ENCODE measurements at regions not wholly inside any gene's neighbourhood (a gene's known extent, or its start where the extent isn't known, plus 50 kb on each side); places are given as distances from the start of the nearest gene placed in this dataset.

GRCh38 chr18:2135309-2135708 lies 436.0 kb downstream of the METTL4 start:
- no peak overlapping the region for H3K18ac ChIP-seq (ENCODE audit: low read depth in 1 of 2, low read length in 2 of 2)
- no peak overlapping the region for H3K4me2 ChIP-seq (ENCODE audit: low read length, poor library complexity, severe bottlenecking)
- no peaks in the 10 kb centered on the region for H3K27me3 ChIP-seq (ENCODE audit: control insufficient read depth in 1 of 2, insufficient read depth in 1 of 2, low read length in 2 of 2)
- H2AK5ac ChIP-seq (ENCODE audit: low read length, severe bottlenecking): no peak overlapping the region
- DNase-seq: no peak
- no peak overlapping the region for H2AFZ ChIP-seq (ENCODE audit: low read depth, low read length)
- H3K9ac ChIP-seq (ENCODE audit: low read length): no peak overlapping the region
- 62% methylated on average over 3 of the region's 3 CpGs for WGBS
- H2BK15ac ChIP-seq (ENCODE audit: low read depth, poor library complexity, severe bottlenecking): no peak overlapping the region
- no peak overlapping the region for H2BK12ac ChIP-seq (ENCODE audit: low read length in 2 of 2)
- no peak overlapping the region for H3K4me3 ChIP-seq (ENCODE audit: insufficient read depth in 1 of 2, low read depth in 1 of 2, low read length in 2 of 2)
- H4K8ac ChIP-seq (ENCODE audit: low read length): no peak overlapping the region
- no peak overlapping the region for H3K4ac ChIP-seq (ENCODE audit: low read depth in 1 of 2, low read length in 2 of 2)
- H3K14ac ChIP-seq (ENCODE audit: low read length in 2 of 2): no peak overlapping the region
- no peaks in the 10 kb centered on the region for H3K4me1 ChIP-seq (ENCODE audit: control insufficient read depth, insufficient read depth, low read depth, low read length)
- no peak overlapping the region for H3K27ac ChIP-seq (ENCODE audit: low read length, poor library complexity, severe bottlenecking)
- H2BK120ac ChIP-seq (ENCODE audit: low read depth, low read length): no peak overlapping the region
- H3K36me3 ChIP-seq (ENCODE audit: control insufficient read depth in 1 of 2, insufficient read depth in 2 of 2, low read depth in 1 of 2, low read length in 2 of 2): no peaks in the 10 kb centered on the region
- H4K91ac ChIP-seq (ENCODE audit: low read length): no peak overlapping the region
- no peaks in the 10 kb centered on the region for H3K9me3 ChIP-seq (ENCODE audit: control insufficient read depth, low read length)
- no peak overlapping the region for H3K23ac ChIP-seq (ENCODE audit: low read length in 2 of 2)
- H2BK5ac ChIP-seq (ENCODE audit: low read depth, low read length, poor library complexity, severe bottlenecking): no peak overlapping the region
- no peaks in the 10 kb centered on the region for H3K79me1 ChIP-seq (replicated peaks; ENCODE audit: low read length, poor library complexity, severe bottlenecking)

GRCh38 chr18:2138552-2138951 lies 432.8 kb downstream of the METTL4 start:
- H2BK120ac ChIP-seq (ENCODE audit: low read depth, low read length): no peak overlapping the region
- H2BK12ac ChIP-seq (ENCODE audit: low read length in 2 of 2): no peak overlapping the region
- H2AK5ac ChIP-seq (ENCODE audit: low read length, severe bottlenecking): no peak overlapping the region
- no peak overlapping the region for H3K14ac ChIP-seq (ENCODE audit: low read length in 2 of 2)
- no peak overlapping the region for H3K4me3 ChIP-seq (ENCODE audit: insufficient read depth in 1 of 2, low read depth in 1 of 2, low read length in 2 of 2)
- WGBS: 87% methylated on average over 3 of the region's 3 CpGs
- no peak overlapping the region for H4K91ac ChIP-seq (ENCODE audit: low read length)
- H3K4me1 ChIP-seq (ENCODE audit: control insufficient read depth, insufficient read depth, low read depth, low read length): no peaks in the 10 kb centered on the region
- H3K4ac ChIP-seq (ENCODE audit: low read depth in 1 of 2, low read length in 2 of 2): no peak overlapping the region
- no peak overlapping the region for H2AFZ ChIP-seq (ENCODE audit: low read depth, low read length)
- no peaks in the 10 kb centered on the region for H3K36me3 ChIP-seq (ENCODE audit: control insufficient read depth in 1 of 2, insufficient read depth in 2 of 2, low read depth in 1 of 2, low read length in 2 of 2)
- H3K9me3 ChIP-seq (ENCODE audit: control insufficient read depth, low read length): no peaks in the 10 kb centered on the region
- no peak overlapping the region for H2BK5ac ChIP-seq (ENCODE audit: low read depth, low read length, poor library complexity, severe bottlenecking)
- H4K8ac ChIP-seq (ENCODE audit: low read length): no peak overlapping the region
- H3K4me2 ChIP-seq (ENCODE audit: low read length, poor library complexity, severe bottlenecking): no peak overlapping the region
- H3K27ac ChIP-seq (ENCODE audit: low read length, poor library complexity, severe bottlenecking): no peak overlapping the region
- no peak overlapping the region for H3K23ac ChIP-seq (ENCODE audit: low read length in 2 of 2)
- no peak overlapping the region for H2BK15ac ChIP-seq (ENCODE audit: low read depth, poor library complexity, severe bottlenecking)
- DNase-seq: no peak
- H3K9ac ChIP-seq (ENCODE audit: low read length): no peak overlapping the region
- no peaks in the 10 kb centered on the region for H3K27me3 ChIP-seq (ENCODE audit: control insufficient read depth in 1 of 2, insufficient read depth in 1 of 2, low read length in 2 of 2)
- H3K18ac ChIP-seq (ENCODE audit: low read depth in 1 of 2, low read length in 2 of 2): no peak overlapping the region
- no peaks in the 10 kb centered on the region for H3K79me1 ChIP-seq (replicated peaks; ENCODE audit: low read length, poor library complexity, severe bottlenecking)

GRCh38 chr18:2139691-2140090 lies 431.6 kb downstream of the METTL4 start:
- H4K91ac ChIP-seq (ENCODE audit: low read length): no peak overlapping the region
- no peak overlapping the region for H2BK5ac ChIP-seq (ENCODE audit: low read depth, low read length, poor library complexity, severe bottlenecking)
- no peak overlapping the region for H2BK15ac ChIP-seq (ENCODE audit: low read depth, poor library complexity, severe bottlenecking)
- no peak overlapping the region for H2BK12ac ChIP-seq (ENCODE audit: low read length in 2 of 2)
- H3K4ac ChIP-seq (ENCODE audit: low read depth in 1 of 2, low read length in 2 of 2): no peak overlapping the region
- H3K4me2 ChIP-seq (ENCODE audit: low read length, poor library complexity, severe bottlenecking): no peak overlapping the region
- peak; percentile 23 for DNase-seq
- H3K23ac ChIP-seq (ENCODE audit: low read length in 2 of 2): no peak overlapping the region
- no peak overlapping the region for H3K4me3 ChIP-seq (ENCODE audit: insufficient read depth in 1 of 2, low read depth in 1 of 2, low read length in 2 of 2)
- no peaks in the 10 kb centered on the region for H3K27me3 ChIP-seq (ENCODE audit: control insufficient read depth in 1 of 2, insufficient read depth in 1 of 2, low read length in 2 of 2)
- no peak overlapping the region for H3K18ac ChIP-seq (ENCODE audit: low read depth in 1 of 2, low read length in 2 of 2)
- H3K27ac ChIP-seq (ENCODE audit: low read length, poor library complexity, severe bottlenecking): no peak overlapping the region
- H3K4me1 ChIP-seq (ENCODE audit: control insufficient read depth, insufficient read depth, low read depth, low read length): no peaks in the 10 kb centered on the region
- no peak overlapping the region for H3K14ac ChIP-seq (ENCODE audit: low read length in 2 of 2)
- H2AK5ac ChIP-seq (ENCODE audit: low read length, severe bottlenecking): no peak overlapping the region
- H3K79me1 ChIP-seq (replicated peaks; ENCODE audit: low read length, poor library complexity, severe bottlenecking): no peaks in the 10 kb centered on the region
- no peaks in the 10 kb centered on the region for H3K9me3 ChIP-seq (ENCODE audit: control insufficient read depth, low read length)
- no peak overlapping the region for H3K9ac ChIP-seq (ENCODE audit: low read length)
- no peak overlapping the region for H4K8ac ChIP-seq (ENCODE audit: low read length)
- WGBS: 66% methylated on average over 4 of the region's 4 CpGs
- H2AFZ ChIP-seq (ENCODE audit: low read depth, low read length): no peak overlapping the region
- no peaks in the 10 kb centered on the region for H3K36me3 ChIP-seq (ENCODE audit: control insufficient read depth in 1 of 2, insufficient read depth in 2 of 2, low read depth in 1 of 2, low read length in 2 of 2)
- no peak overlapping the region for H2BK120ac ChIP-seq (ENCODE audit: low read depth, low read length)

- WGBS: 83% methylated on average over 1 of the region's 1 CpG
- H2BK5ac ChIP-seq (ENCODE audit: low read depth, low read length, poor library complexity, severe bottlenecking): no peak overlapping the region
Measured at GRCh38 chr18:2143636-2144035, 427.7 kb downstream of the METTL4 start.

More at GRCh38 chr18:2143636-2144035, 427.7 kb downstream of the METTL4 start:
- no peak overlapping the region for H2BK12ac ChIP-seq (ENCODE audit: low read length in 2 of 2)
- no peak overlapping the region for H2AFZ ChIP-seq (ENCODE audit: low read depth, low read length)
- no peak overlapping the region for H3K4me3 ChIP-seq (ENCODE audit: insufficient read depth in 1 of 2, low read depth in 1 of 2, low read length in 2 of 2)
- H3K4ac ChIP-seq (ENCODE audit: low read depth in 1 of 2, low read length in 2 of 2): no peak overlapping the region
- no peak overlapping the region for H3K27ac ChIP-seq (ENCODE audit: low read length, poor library complexity, severe bottlenecking)
- H3K18ac ChIP-seq (ENCODE audit: low read depth in 1 of 2, low read length in 2 of 2): no peak overlapping the region
- H3K9ac ChIP-seq (ENCODE audit: low read length): no peak overlapping the region
- H2AK5ac ChIP-seq (ENCODE audit: low read length, severe bottlenecking): no peak overlapping the region
- no peaks in the 10 kb centered on the region for H3K9me3 ChIP-seq (ENCODE audit: control insufficient read depth, low read length)
- H3K27me3 ChIP-seq (ENCODE audit: control insufficient read depth in 1 of 2, insufficient read depth in 1 of 2, low read length in 2 of 2): no peaks in the 10 kb centered on the region
- no peaks in the 10 kb centered on the region for H3K4me1 ChIP-seq (ENCODE audit: control insufficient read depth, insufficient read depth, low read depth, low read length)
- no peaks in the 10 kb centered on the region for H3K36me3 ChIP-seq (ENCODE audit: control insufficient read depth in 1 of 2, insufficient read depth in 2 of 2, low read depth in 1 of 2, low read length in 2 of 2)
- H3K14ac ChIP-seq (ENCODE audit: low read length in 2 of 2): no peak overlapping the region
- no peak overlapping the region for H4K8ac ChIP-seq (ENCODE audit: low read length)
- H2BK120ac ChIP-seq (ENCODE audit: low read depth, low read length): no peak overlapping the region
- no peak overlapping the region for H3K4me2 ChIP-seq (ENCODE audit: low read length, poor library complexity, severe bottlenecking)
- H3K79me1 ChIP-seq (replicated peaks; ENCODE audit: low read length, poor library complexity, severe bottlenecking): no peaks in the 10 kb centered on the region
- no peak overlapping the region for H3K23ac ChIP-seq (ENCODE audit: low read length in 2 of 2)
- H4K91ac ChIP-seq (ENCODE audit: low read length): no peak overlapping the region
- DNase-seq: no peak
- H2BK15ac ChIP-seq (ENCODE audit: low read depth, poor library complexity, severe bottlenecking): no peak overlapping the region
